Calu3 (cell line): ENCODE measurements at regions not wholly inside any gene's neighbourhood (a gene's known extent, or its start where the extent isn't known, plus 50 kb on each side); places are given as distances from the start of the nearest gene placed in this dataset.

Experiments used
- BruUV-seq: library from RNA; stranded (reverse); fragments of 400-500 nt; replicated peaks from 2 replicates; lab custom pipeline; 2021; lab: Mats Ljungman, UMichigan
- CTCF ChIA-PET: fragments of 300-600 bp; sonication (Branson Sonifier 250); formaldehyde crosslinking; loops from one replicate; lab custom pipeline; 2022; ENCODE audit warnings: antibody characterized with exemption; lab: Charles Lee
- DNase-seq: peaks from one replicate; pipeline ENCODE4 v3.0.0; 2022
- H3K27ac Mint-ChIP-seq: one replicate; pipeline ENCODE4 v1.8.0; 2022; ENCODE audit warnings: mixed read lengths; ENCODE audit not compliant: unreplicated experiment
- H3K27me3 Mint-ChIP-seq: one replicate; pipeline ENCODE4 v1.8.0; 2022; ENCODE audit warnings: mixed read lengths; ENCODE audit not compliant: unreplicated experiment
- H3K36me3 Mint-ChIP-seq: one replicate; pipeline ENCODE4 v1.8.0; 2022; ENCODE audit warnings: mild to moderate bottlenecking, moderate library complexity, mixed read lengths; ENCODE audit not compliant: insufficient read depth, unreplicated experiment
- H3K4me1 Mint-ChIP-seq: one replicate; pipeline ENCODE4 v1.8.0; 2022; ENCODE audit warnings: mild to moderate bottlenecking, low read depth, mixed read lengths; ENCODE audit not compliant: unreplicated experiment
- H3K4me3 Mint-ChIP-seq: one replicate; pipeline ENCODE4 v1.8.0; 2022; ENCODE audit warnings: mild to moderate bottlenecking, low read depth, moderate library complexity, mixed read lengths; ENCODE audit not compliant: unreplicated experiment
- H3K9me3 Mint-ChIP-seq: one replicate; pipeline ENCODE4 v1.8.0; 2022; ENCODE audit warnings: low read depth, mixed read lengths; ENCODE audit not compliant: unreplicated experiment
- CTCF ChIP-seq: fragments of 200-600 bp; IDR thresholded peaks from one replicate; pipeline ENCODE4 v1.8.0; 2022; ENCODE audit warnings: antibody characterized with exemption; ENCODE audit not compliant: unreplicated experiment
- intact Hi-C: fragments of 100-400 bp; cut with micrococcal nuclease; formaldehyde crosslinking; loops from one replicate; pipeline ENCODE4 v1.10.0; 2022; ENCODE audit not compliant: unreplicated experiment

GRCh38 chr2:139353874-139354273, 573.7 kb upstream of the NXPH2 start:
- no peak for TF ChIP-seq CTCF
- H3K4me1 Mint-ChIP-seq: no peaks in the 10 kb centered on the region
- no peak overlapping the region for H3K27ac Mint-ChIP-seq
- no TSS peak for BruUV-seq
- H3K4me3 Mint-ChIP-seq: no peak overlapping the region
- no peaks in the 10 kb centered on the region for H3K27me3 Mint-ChIP-seq
- H3K36me3 Mint-ChIP-seq: no peaks in the 10 kb centered on the region
- CTCF ChIA-PET: no interaction called here
- DNase-seq: no peak
- intact Hi-C loops: no loop called here
- peaks cover 18% of the 10 kb centered on the region for H3K9me3 Mint-ChIP-seq

GRCh38 chr2:139317259-139317658, 537.1 kb upstream of the NXPH2 start:
- Mint-ChIP-seq H3K27me3 (no peaks in the 10 kb centered on the region), H3K27ac (no peak overlapping the region), H3K9me3 (no peaks in the 10 kb centered on the region), H3K4me3 (no peak overlapping the region), H3K4me1 (no peaks in the 10 kb centered on the region), H3K36me3 (no peaks in the 10 kb centered on the region)
- no peak for DNase-seq
- intact Hi-C loops: no loop called here
- no peak for TF ChIP-seq CTCF
- CTCF ChIA-PET: interaction anchor here (0.7 kb wide), 1 partner anchor 189 kb away, joined by 3 read pairs; no protein-coding TSS in a partner anchor
- no TSS peak for BruUV-seq

GRCh38 chr2:139314059-139314458, 533.9 kb upstream of the NXPH2 start:
- no TSS peak for BruUV-seq
- Mint-ChIP-seq H3K27me3 (no peaks in the 10 kb centered on the region), H3K4me1 (no peaks in the 10 kb centered on the region), H3K36me3 (no peaks in the 10 kb centered on the region), H3K27ac (no peak overlapping the region), H3K4me3 (no peak overlapping the region), H3K9me3 (peaks cover 3% of the 10 kb centered on the region)
- DNase-seq: no peak
- intact Hi-C loops: no loop called here
- no peak for TF ChIP-seq CTCF
- CTCF ChIA-PET: no interaction called here

- Mint-ChIP-seq H3K27ac (no peak overlapping the region), H3K36me3 (no peaks in the 10 kb centered on the region), H3K4me3 (no peak overlapping the region), H3K27me3 (no peaks in the 10 kb centered on the region), H3K9me3 (peaks cover 14% of the 10 kb centered on the region), H3K4me1 (peaks cover 9% of the 10 kb centered on the region)
- BruUV-seq: no TSS peak
- CTCF ChIA-PET: no interaction called here
- TF ChIP-seq CTCF: no peak
- no peak for DNase-seq
- intact Hi-C loops: no loop called here
Measured at GRCh38 chr2:139296672-139297209, 516.6 kb upstream of the NXPH2 start.
